ENCODE measurements at regions not wholly inside any gene's neighbourhood (a gene's known extent, or its start where the extent isn't known, plus 50 kb on each side); places are given as distances from the start of the nearest gene placed in this dataset.

GRCh38 chr2:215615067-215615802, 179.4 kb upstream of the FN1 start:
- no peak overlapping the region for H3K4me3 ChIP-seq (ENCODE audit: low read depth, low read length)
- TF ChIP-seq CTCF (IDR thresholded peaks at IDR 0.05; ENCODE audit: borderline replicate concordance, insufficient read depth, low read depth, low read length) = no peak

- no peak for TF ChIP-seq CTCF (IDR thresholded peaks at IDR 0.05; ENCODE audit: borderline replicate concordance, insufficient read depth, low read depth, low read length)
- no peak overlapping the region for H3K4me3 ChIP-seq (ENCODE audit: low read depth, low read length)
Measured at GRCh38 chr2:215614296-215614695, 178.4 kb upstream of the FN1 start.

- H3K4me3 ChIP-seq (ENCODE audit: low read depth, low read length) = no peak overlapping the region
- no peak for TF ChIP-seq CTCF (IDR thresholded peaks at IDR 0.05; ENCODE audit: borderline replicate concordance, insufficient read depth, low read depth, low read length)
Measured at GRCh38 chr2:215613888-215614287, 178.0 kb upstream of the FN1 start.

- H3K4me3 ChIP-seq (ENCODE audit: low read depth, low read length) = no peak overlapping the region
- TF ChIP-seq CTCF (IDR thresholded peaks at IDR 0.05; ENCODE audit: borderline replicate concordance, insufficient read depth, low read depth, low read length) = no peak
Measured at GRCh38 chr2:215613280-215613679, 177.4 kb upstream of the FN1 start.

- no peak for TF ChIP-seq CTCF (IDR thresholded peaks at IDR 0.05; ENCODE audit: borderline replicate concordance, insufficient read depth, low read depth, low read length)
- H3K4me3 ChIP-seq (ENCODE audit: low read depth, low read length) = no peak overlapping the region
Measured at GRCh38 chr2:215612786-215613185, 176.9 kb upstream of the FN1 start.

- no peak for TF ChIP-seq CTCF (IDR thresholded peaks at IDR 0.05; ENCODE audit: borderline replicate concordance, insufficient read depth, low read depth, low read length)
- H3K4me3 ChIP-seq (ENCODE audit: low read depth, low read length) = no peak overlapping the region
Measured at GRCh38 chr2:215611609-215612386, 175.9 kb upstream of the FN1 start.
